Stimulated activated CD8-positive, alpha-beta memory T cell treated with anti-CD3 and anti-CD28 coated beads, Interleukin-7, amount 100 ng/mL, for 4 hours (primary cell): ENCODE measurements at regions not wholly inside any gene's neighbourhood (a gene's known extent, or its start where the extent isn't known, plus 50 kb on each side); places are given as distances from the start of the nearest gene placed in this dataset.

Experiments used
- DNase-seq, 2 donors: peaks; one replicate each; pipeline ENCODE4 v3.0.0-alpha.2; 2020; ENCODE audit warnings: low read depth in 2 of 2

DNA sequence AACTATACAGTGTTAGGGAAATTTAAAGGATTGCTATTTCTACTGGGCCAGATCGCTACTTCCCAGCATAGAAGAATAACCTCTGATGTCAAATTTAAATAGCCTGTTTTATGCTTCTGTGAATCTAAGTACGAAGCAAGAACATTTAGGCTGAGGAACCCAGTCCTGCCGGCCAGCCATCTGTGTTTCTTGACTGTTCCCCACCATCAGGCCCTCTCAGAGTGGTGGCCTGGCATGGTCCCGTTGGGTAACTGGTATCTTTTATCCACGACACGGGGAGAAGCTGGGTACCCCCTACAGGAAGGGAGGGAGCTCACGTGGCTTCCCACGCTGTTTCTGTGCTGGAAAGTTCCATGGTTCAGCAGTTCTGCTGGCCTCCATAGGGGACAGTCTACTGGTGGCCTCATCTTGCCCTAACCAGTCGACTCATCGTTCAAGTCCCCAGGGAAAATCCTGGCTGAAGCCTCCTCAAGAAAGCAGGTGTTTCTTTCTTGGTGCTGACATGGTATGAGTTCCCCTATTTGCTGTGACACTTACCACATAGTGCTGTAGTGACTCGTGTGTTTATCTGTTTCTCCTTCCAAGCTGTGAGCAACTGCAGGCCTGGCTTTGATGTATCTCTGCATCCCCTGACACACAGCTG lies 201.7 kb upstream of the NLRP1 start:
- DNase-seq: no peak

DNA sequence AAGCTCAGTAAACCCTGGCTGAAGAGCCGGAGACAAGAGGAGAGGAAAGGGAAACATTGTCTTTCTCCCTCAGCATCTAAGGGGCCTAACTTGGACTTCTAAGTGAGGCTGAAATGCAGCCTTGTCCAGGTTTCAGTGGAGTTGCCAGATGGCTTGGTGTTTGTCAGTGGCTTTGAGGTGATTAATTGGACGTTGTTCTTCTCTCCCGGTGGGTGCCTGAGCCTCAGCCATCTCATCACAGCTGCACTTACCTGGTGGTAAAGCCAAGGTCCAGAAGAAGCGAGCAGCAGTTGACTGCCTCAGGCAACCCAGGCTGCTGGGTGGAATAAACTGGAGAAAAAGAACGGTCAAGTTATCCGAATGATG lies 202.2 kb upstream of the NLRP1 start:
- no peak for DNase-seq

DNA sequence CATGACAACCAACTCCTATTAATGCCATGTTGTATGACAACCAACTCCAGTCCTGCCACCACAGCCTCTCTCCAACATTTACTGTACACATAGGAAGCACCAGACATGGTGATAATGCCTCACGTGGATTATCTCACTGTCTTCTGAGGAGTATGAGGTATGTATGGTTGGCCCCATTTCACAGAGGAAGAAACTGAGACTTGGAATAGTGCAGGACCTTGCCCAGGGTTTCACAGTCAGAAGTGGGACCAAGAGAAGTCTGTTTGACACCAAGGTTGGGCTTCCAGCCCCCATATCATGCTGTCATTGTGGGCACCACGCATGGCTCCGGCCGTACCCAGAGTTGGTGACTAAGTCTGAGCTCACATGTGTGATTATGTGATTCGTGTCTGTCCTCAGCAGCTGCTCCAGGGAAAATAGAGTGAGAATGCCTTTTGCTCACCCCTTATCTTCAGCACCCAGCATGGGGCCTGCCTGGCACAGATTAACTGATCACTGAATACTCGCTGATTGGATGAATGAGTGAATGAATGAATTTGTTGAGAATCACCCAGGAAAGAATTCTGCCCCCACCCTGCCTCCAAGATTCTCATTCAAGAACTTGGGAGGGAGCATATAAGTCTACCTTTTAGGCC lies 204.1 kb upstream of the NLRP1 start:
- no peak for DNase-seq

DNA sequence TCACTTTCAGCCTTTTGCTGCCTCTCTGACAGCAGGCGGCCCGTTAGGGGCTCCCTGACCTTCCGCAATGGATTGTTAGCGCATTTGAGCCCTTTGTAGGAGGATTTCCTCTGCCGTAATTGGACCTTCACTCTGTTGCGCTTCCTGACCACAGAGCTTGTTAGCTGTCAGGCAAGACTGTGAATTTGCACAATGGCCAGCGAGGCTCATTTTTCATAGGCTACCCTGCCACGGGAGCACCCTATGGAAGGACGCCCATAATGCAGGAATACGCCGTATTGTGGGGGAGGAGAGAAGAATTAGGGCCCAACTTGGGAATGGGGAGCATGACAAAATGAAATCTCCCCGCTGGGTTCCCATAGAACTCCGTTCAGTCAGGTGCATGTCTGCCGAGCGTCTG lies 205.2 kb upstream of the NLRP1 start:
- no peak for DNase-seq

GRCh38 chr17:5793157-5793556 lies 208.8 kb upstream of the NLRP1 start:
- DNase-seq: no peak

DNA sequence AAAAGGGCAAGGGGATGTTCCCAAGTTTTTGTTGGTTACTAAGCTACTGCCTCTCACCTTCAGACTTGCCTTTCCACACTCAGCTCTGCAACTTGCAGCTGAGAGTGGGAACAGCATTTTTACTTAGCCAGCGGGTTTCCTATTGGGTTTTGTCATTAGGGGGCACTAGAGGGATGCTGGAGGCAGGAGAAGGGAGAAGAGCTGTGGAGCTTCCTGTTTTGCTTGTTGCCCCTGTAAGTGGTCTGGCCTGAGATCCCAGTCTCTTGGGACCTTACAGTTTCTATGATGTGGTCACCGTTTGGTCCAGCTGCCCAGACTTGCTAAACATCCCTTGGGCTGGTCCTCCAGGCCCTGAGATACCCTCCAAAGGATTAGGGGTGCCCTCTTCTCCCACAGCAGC lies 209.6 kb upstream of the NLRP1 start:
- DNase-seq: no peak

DNA sequence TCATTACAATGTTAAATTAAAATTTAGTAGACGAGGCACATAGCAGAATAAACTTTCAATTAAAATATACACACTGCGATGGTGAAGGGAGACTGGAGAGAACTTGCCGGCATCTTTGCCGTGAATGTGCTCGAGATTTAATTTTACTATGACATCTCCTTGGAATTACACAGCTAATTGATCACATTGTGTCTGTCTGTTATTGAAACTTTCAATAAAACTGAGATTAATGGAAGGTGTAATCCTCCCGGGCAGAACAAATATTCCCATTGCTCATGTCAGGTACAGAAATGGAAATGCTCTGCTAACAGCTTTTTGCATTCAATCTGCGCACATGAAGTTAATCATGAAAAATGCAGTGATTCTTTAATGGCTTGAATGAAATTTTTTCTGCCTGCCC lies 210.1 kb upstream of the NLRP1 start:
- DNase-seq: no peak

GRCh38 chr17:5794881-5795506 lies 210.7 kb upstream of the NLRP1 start:
- DNase-seq: no peak

DNA sequence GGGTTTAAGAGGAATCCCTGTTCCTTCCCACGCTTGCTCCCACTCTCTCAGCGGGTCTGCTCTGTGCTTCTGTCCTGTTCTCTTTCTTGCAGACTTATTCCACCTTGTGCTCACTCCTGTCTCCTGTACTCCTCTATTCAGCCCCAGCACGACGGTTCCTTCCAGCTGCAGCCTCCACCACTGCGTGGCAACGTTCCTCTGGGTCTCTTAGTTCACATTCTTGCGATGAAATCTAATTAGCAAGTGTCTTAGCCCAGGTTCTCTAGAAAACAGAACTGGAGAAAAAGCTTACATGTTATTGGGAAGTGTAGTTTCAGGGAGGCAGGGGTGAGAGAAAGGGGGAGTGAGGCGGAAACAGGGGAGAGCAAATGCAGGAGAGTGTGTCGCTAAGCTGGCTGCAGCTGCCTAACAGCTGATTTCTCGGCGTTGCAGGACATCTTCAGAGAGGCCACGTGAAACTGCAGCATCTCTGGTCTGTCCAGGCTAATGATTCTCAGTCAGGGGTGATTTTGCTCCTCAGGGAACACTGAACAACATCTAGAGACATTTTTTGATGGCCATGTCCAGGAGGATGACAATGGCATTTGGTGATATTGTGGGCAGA lies 213.2 kb upstream of the NLRP1 start:
- no peak for DNase-seq

GRCh38 chr17:5798094-5798493 lies 213.8 kb upstream of the NLRP1 start:
- DNase-seq: no peak

DNA sequence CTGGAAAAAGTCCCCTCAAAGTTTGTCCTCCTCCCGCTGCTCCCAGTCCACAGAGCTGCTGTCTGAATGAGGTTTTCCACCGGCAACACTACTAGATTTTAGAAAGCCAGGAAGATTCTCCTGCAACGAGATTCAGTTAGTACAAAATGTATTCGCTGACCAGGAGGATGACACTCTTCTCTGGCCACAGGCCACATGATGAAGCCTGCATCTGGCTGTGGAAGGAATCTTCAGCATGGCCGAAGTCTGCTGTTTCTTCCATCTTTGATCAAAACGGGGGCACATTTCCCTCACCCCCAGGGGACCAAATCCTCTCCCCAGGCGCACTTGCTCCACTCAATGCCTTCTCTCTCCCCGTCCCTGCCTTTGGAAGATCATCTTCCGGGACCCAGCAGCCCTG lies 215.8 kb upstream of the NLRP1 start:
- no peak for DNase-seq

DNA sequence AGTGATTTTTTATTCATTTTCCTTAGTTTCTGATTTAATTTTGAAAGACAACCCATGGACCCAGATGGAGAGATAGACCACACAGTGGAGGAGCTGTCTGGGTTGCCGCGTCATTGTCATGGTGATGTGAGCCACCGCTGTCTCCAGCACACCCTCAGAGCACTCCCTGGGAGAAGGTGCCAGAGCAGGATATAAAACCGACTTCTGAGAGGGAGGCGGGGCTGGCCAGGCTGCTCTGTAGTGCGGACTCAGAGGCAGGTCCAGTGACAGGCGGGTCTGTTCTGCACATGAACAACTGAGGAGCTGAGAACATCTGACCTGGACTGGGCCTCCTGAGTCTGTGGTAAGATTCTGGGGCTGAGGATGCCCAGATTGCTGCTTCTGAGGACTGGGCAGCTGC lies 216.3 kb upstream of the NLRP1 start:
- DNase-seq: no peak

DNA sequence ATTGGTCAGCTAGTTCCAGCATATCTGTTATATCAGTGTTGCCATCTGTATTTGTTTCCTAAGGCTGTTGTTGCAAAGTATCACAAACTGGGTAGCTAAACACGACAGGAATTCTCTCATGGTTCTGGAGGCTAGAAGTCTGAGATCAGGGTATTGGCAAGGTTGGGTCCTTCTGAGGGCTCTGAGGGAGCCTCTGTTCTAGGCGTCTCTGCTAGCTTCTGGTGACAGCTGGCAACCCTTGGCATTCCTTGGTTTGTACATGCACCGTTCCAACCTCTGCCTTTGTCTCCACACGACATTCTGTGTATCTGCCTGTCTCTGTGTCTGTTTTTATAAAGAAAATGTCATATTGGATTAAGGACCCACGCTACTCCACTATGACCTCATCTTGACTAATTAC lies 219.9 kb upstream of the NLRP1 start:
- no peak for DNase-seq

- no peak for DNase-seq
Measured at GRCh38 chr17:5809056-5809455, 224.7 kb upstream of the NLRP1 start.

- no peak for DNase-seq
Measured at GRCh38 chr17:5809580-5810188, 225.4 kb upstream of the NLRP1 start.

- DNase-seq: no peak
Measured at GRCh38 chr17:5812590-5812989, 228.3 kb upstream of the NLRP1 start.

- DNase-seq: no peak
Measured at GRCh38 chr17:5813357-5813756, 229.0 kb upstream of the NLRP1 start.

DNA sequence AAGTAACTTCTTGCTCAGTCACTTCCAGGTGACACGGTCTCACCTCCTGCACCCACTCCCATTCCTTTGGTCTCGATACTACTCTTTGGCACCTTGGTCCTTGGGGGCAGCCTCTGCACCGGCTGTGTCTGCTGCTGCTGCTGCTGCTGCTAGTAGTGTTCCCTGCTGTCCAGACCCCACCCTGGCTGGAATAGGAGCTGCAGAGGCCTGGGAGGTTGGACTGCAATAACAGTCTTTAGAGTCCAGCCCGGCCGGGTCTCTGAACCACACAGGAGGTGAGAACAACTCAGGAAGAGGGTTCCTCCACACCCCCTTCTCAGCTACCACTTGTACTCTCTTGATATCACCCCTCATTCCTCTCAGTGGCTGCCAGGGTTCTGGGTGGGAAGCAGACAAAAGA lies 231.1 kb upstream of the NLRP1 start:
- no peak for DNase-seq

GRCh38 chr17:5816491-5817070 lies 232.3 kb upstream of the NLRP1 start:
- no peak for DNase-seq

- DNase-seq: no peak
Measured at GRCh38 chr17:5817475-5818395, 233.4 kb upstream of the NLRP1 start.

- DNase-seq: no peak
Measured at GRCh38 chr17:5819396-5819795, 235.1 kb upstream of the NLRP1 start.
